OCI-LY7 (cell line): ENCODE measurements at regions not wholly inside any gene's neighbourhood (a gene's known extent, or its start where the extent isn't known, plus 50 kb on each side); places are given as distances from the start of the nearest gene placed in this dataset.

ENCODE experiments used
- BruUV-seq: library from RNA; stranded (reverse); fragments of 400-500 nt; replicated peaks from 2 replicates; lab custom pipeline; 2021; lab: Mats Ljungman, UMichigan
- CTCF ChIA-PET: fragments of 300-600 bp; sonication (Branson Sonifier 250); formaldehyde crosslinking; loops from one replicate; lab custom pipeline; 2022; ENCODE audit warnings: antibody characterized with exemption; ENCODE audit not compliant: unreplicated experiment; lab: Charles Lee
- POLR2A ChIA-PET: fragments of 300-600 bp; sonication (Branson Sonifier 250); formaldehyde crosslinking; loops from one replicate; lab custom pipeline; 2022; ENCODE audit warnings: antibody characterized with exemption; lab: Charles Lee
- DNase-seq: peaks from one replicate; pipeline ENCODE4 v3.0.0-alpha.2; 2015; ENCODE audit warnings: low spot score
- H2AFZ ChIP-seq: fragments of 200-600 bp; sonication (generic), shearing (Covaris generic); 2 replicates; pipeline ENCODE4 v1.6.1; 2014; ENCODE audit warnings: mild to moderate bottlenecking, antibody characterized with exemption, low read length, moderate library complexity
- H3K27ac ChIP-seq: fragments of 200-600 bp; sonication (generic); 2 replicates; pipeline ENCODE4 v1.5.1; 2014; ENCODE audit warnings: mixed run types, low read depth, mild to moderate bottlenecking, moderate library complexity, low read length, inconsistent platforms; ENCODE audit not compliant: poor library complexity, severe bottlenecking
- H3K36me3 ChIP-seq: fragments of 200-600 bp; sonication (generic); 2 replicates; pipeline ENCODE4 v1.6.1; 2014; ENCODE audit warnings: mild to moderate bottlenecking, antibody characterized with exemption, low read length, moderate library complexity, mixed read lengths; ENCODE audit not compliant: insufficient read depth
- H3K4me1 ChIP-seq: fragments of 200-600 bp; sonication (generic); 2 replicates; pipeline ENCODE4 v1.5.1; 2014; ENCODE audit warnings: mild to moderate bottlenecking, low read length; ENCODE audit not compliant: insufficient read depth, poor library complexity, severe bottlenecking
- H3K4me2 ChIP-seq: fragments of 200-600 bp; sonication (generic); 2 replicates; pipeline ENCODE4 v1.6.1; 2014; ENCODE audit warnings: mild to moderate bottlenecking, low read length
- H3K4me3 ChIP-seq: fragments of 200-600 bp; sonication (generic); 2 replicates; pipeline ENCODE4 v1.5.1; 2014; ENCODE audit warnings: mild to moderate bottlenecking, low read depth, low read length; ENCODE audit not compliant: poor library complexity, severe bottlenecking
- H3K79me2 ChIP-seq: fragments of 200-600 bp; sonication (generic); 2 replicates; pipeline ENCODE4 v1.6.1; 2016; ENCODE audit warnings: low read depth, mild to moderate bottlenecking, low read length, moderate library complexity, mixed read lengths; ENCODE audit not compliant: insufficient read depth
- H3K9me2 ChIP-seq: fragments of 200-600 bp; sonication (generic); 2 replicates; pipeline ENCODE4 v1.6.1; 2016; ENCODE audit warnings: mild to moderate bottlenecking, low read length, mixed read lengths; ENCODE audit not compliant: insufficient read depth
- H3K9me3 ChIP-seq: fragments of 200-600 bp; sonication (generic); 2 replicates; pipeline ENCODE4 v1.6.1; 2014; ENCODE audit warnings: mild to moderate bottlenecking, mixed run types, low read length, mixed read lengths
- H4K20me1 ChIP-seq: fragments of 200-600 bp; sonication (generic); 2 replicates; pipeline ENCODE4 v1.6.1; 2014; ENCODE audit warnings: mild to moderate bottlenecking, antibody characterized with exemption, low read length, moderate library complexity, mixed read lengths; ENCODE audit not compliant: insufficient read depth
- EZH2phosphoT487 ChIP-seq: fragments of 200-600 bp; sonication (generic); IDR thresholded peaks from 2 replicates; pipeline ENCODE4 v1.6.1; 2018; ENCODE audit warnings: low read depth, borderline replicate concordance, mild to moderate bottlenecking, mixed run types, antibody characterized with exemption, low read length, moderate library complexity, mixed read lengths
- intact Hi-C: fragments of 100-400 bp; cut with micrococcal nuclease; formaldehyde crosslinking; loops from one replicate; pipeline ENCODE4 v1.10.0; 2022; ENCODE audit not compliant: unreplicated experiment
- TF ChIP-seq, protein P1 (sequence below): fragments of 200-600 bp; sonication (generic); conservative IDR thresholded peaks from 2 replicates; pipeline ENCODE4 v1.5.1; 2014; ENCODE audit warnings: mild to moderate bottlenecking, antibody characterized with exemption, low read length, moderate library complexity, mixed read lengths

DNA sequence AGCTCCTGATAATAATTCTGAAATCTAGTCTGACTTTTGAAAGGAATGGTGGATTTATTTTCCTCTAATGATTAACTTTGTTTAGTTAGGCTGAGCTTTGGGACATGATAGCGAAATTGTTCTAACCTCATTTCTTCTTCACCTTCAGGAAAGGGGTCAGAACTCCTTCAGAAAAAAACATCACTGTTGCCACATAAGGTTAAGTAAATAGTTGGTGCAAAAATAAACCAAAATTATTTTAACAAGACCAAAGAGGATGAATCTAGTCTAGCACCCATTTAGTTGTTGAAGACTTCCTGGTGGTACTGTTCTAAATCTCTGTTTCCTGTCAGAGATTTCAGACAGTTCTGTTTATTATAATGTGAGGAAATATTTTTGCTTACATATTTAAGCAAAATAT lies 379.8 kb downstream of the UTRN start:
- intact Hi-C loops, result no loop called here
- POLR2A ChIA-PET, result interaction anchor here (0.5 to 0.7 kb wide), 3 partner anchors 9 to 548 kb away, joined by 3 to 4 read pairs (median 3); no protein-coding TSS in a partner anchor
- no peak for DNase-seq
- Histone ChIP-seq H3K36me3 (no peaks in the 10 kb centered on the region), H2AFZ (no peak overlapping the region), H3K9me2 (no peaks in the 10 kb centered on the region), H3K4me2 (no peak overlapping the region), H3K27ac (no peak overlapping the region), H3K4me1 (no peaks in the 10 kb centered on the region), H3K9me3 (no peaks in the 10 kb centered on the region), H3K4me3 (no peak overlapping the region), H4K20me1 (no peaks in the 10 kb centered on the region), H3K79me2 (no peaks in the 10 kb centered on the region)
- TF ChIP-seq, protein P1, sequence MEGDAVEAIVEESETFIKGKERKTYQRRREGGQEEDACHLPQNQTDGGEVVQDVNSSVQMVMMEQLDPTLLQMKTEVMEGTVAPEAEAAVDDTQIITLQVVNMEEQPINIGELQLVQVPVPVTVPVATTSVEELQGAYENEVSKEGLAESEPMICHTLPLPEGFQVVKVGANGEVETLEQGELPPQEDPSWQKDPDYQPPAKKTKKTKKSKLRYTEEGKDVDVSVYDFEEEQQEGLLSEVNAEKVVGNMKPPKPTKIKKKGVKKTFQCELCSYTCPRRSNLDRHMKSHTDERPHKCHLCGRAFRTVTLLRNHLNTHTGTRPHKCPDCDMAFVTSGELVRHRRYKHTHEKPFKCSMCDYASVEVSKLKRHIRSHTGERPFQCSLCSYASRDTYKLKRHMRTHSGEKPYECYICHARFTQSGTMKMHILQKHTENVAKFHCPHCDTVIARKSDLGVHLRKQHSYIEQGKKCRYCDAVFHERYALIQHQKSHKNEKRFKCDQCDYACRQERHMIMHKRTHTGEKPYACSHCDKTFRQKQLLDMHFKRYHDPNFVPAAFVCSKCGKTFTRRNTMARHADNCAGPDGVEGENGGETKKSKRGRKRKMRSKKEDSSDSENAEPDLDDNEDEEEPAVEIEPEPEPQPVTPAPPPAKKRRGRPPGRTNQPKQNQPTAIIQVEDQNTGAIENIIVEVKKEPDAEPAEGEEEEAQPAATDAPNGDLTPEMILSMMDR, result no peak
- no peak for TF ChIP-seq EZH2phosphoT487
- CTCF ChIA-PET, result no interaction called here
- no TSS peak for BruUV-seq

DNA sequence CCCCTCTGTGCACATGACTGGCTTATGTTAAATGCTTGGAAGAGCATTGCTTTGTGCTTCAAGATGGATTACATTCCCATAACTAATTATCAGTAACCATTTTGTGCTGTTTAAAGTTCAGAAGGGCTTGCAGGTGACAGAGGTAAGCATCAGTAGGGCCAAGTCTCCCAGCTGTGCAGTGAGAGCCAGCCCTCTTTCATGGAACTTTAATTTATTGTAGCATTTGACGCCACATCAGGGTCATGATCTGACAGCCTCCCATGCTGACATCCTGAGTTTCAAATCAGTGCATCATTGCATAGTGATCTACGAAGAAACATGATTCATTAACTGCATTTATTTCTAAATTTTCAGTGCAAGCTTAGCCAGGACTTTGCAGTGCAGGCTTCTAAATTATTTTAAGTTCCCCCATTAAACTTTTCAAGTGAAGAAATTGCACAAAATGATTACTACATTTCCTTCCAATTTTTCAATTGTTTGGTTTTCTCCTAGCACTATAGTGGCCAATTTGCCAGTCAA lies 380.9 kb downstream of the UTRN start:
- Histone ChIP-seq H3K27ac (no peak overlapping the region), H3K79me2 (no peaks in the 10 kb centered on the region), H3K36me3 (no peaks in the 10 kb centered on the region), H3K4me3 (no peak overlapping the region), H4K20me1 (no peaks in the 10 kb centered on the region), H3K9me2 (no peaks in the 10 kb centered on the region), H2AFZ (no peak overlapping the region), H3K4me2 (no peak overlapping the region), H3K4me1 (no peaks in the 10 kb centered on the region), H3K9me3 (no peaks in the 10 kb centered on the region)
- intact Hi-C loops, result no loop called here
- ChIA-PET CTCF (no interaction called here), POLR2A (interaction anchor here (0.5 kb wide), 1 partner anchor 29 kb away, joined by 3 read pairs; no protein-coding TSS in a partner anchor)
- DNase-seq, result no peak
- BruUV-seq, result no TSS peak
- TF ChIP-seq, protein P1, result no peak
- TF ChIP-seq EZH2phosphoT487, result no peak

DNA sequence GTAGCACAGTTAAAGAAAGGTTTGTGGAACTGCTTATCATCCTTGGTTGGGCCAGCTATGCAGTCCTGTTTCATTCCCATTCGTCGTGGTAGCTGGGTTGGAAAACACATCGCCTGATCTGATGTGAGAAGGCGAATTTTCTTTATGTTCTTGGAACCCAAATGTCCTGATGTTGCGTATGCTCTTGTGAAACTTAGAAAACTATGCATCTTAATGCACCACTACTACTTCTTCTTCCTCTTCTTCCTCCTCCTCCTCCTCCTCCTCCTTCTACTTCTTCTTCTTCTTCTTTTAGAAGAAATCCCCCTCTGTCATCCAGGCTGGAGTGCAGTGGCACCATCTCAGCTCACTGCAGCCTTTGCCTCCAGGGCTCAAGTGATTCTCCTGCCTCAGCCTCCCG lies 381.6 kb downstream of the UTRN start:
- Histone ChIP-seq H3K9me3 (no peaks in the 10 kb centered on the region), H3K4me2 (no peak overlapping the region), H3K27ac (no peak overlapping the region), H3K36me3 (no peaks in the 10 kb centered on the region), H3K4me3 (no peak overlapping the region), H4K20me1 (no peaks in the 10 kb centered on the region), H3K4me1 (no peaks in the 10 kb centered on the region), H3K9me2 (no peaks in the 10 kb centered on the region), H3K79me2 (no peaks in the 10 kb centered on the region), H2AFZ (no peak overlapping the region)
- intact Hi-C loops, result no loop called here
- no TSS peak for BruUV-seq
- ChIA-PET CTCF (no interaction called here), POLR2A (no interaction called here)
- DNase-seq, result no peak
- no peak for TF ChIP-seq EZH2phosphoT487
- TF ChIP-seq, protein P1, result no peak
